ENCODE measurements at regions not wholly inside any gene's neighbourhood (a gene's known extent, or its start where the extent isn't known, plus 50 kb on each side); places are given as distances from the start of the nearest gene placed in this dataset.
"Not testable (repeated sequence)": the region's sequence is repeated elsewhere in the genome, so short reads cannot be mapped to it uniquely, and the experiment has no call there.

DNA sequence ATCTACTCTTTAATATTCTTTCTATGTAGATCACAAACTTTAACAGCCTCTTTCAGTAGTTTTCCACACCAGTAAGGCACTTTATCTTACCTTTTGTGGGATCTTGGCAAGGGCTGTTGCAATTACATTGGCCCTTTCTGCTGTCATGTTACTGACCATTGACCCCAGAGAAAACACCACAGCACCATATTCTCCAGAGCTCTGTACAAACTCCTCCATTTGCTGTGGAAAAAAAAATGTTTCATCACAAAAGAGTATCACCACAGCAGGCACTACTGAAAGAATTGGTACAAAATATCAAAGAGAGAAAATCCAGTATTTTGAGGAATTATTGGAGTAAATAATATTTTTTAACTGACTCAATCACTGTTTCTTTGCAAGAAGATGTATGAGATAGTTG, 62.3 kb upstream of the UGT2A3 start:
- H3K9me3 ChIP-seq; intact Hi-C loops (cut with DNase I, micrococcal nuclease); H3K36me3 ChIP-seq (ENCODE audit: low read depth); H3K4me3 ChIP-seq; DNase-seq; ATAC-seq; H3K4me1 ChIP-seq (ENCODE audit: low read depth): not testable (repeated sequence)

- H3K4me1 ChIP-seq (ENCODE audit: low read depth); H3K4me3 ChIP-seq; H3K36me3 ChIP-seq (ENCODE audit: low read depth); ATAC-seq; H3K9me3 ChIP-seq; DNase-seq; intact Hi-C loops (cut with DNase I, micrococcal nuclease): not testable (repeated sequence)
Measured at GRCh38 chr4:69017986-69018385, 66.4 kb upstream of the UGT2A3 start.

DNA sequence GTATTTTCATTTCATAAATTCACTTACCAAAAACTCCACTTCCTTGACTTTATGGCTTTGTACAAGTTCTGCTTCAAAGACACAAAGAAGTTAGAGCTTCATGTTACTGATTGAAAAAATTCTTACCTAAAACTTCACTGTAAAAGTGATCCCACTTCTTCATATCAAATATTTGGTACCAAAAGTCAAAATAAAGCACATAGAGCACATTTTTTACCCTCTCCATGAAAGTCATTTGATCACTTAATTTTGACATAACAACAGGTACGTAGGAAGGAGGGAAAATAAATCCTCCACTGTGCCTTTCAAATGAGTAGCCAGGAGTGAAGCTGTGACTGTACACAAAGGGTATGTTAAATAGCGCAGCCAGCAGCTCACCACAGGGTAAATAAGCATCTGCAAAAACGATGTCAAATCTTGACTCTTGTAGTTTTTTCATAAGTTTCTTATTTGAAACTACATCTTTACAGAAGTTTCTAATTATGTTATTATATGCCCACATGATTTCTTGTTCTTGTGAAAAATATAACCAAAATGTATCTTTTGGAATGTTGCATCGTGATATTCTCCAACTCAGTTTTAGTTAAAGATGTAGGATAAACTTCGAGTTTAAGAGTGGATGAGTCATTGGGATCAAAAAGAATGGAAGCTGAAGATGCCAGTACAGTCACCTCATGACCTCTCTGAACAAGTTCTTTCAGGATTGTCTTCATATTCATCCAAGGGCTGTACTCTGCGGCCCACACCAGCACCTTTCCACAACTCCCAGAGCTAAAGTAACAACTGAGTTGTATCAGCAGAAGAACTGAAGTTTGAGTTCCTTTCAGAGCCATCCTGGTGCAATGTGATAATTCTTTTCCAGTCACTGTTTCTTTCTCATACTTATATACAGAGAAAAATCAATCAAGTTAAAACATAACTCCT, 68.2 kb upstream of the UGT2A3 start:
- intact Hi-C loops (cut with DNase I, micrococcal nuclease); ATAC-seq: not testable (repeated sequence)
- DNase-seq, result peak in 1 of 3 donors; percentile 13

GRCh38 chr4:69020462-69020807, 68.8 kb upstream of the UGT2A3 start:
- DNase-seq; H3K4me1 ChIP-seq (ENCODE audit: low read depth); intact Hi-C loops (cut with DNase I, micrococcal nuclease); H3K9me3 ChIP-seq; H3K4me3 ChIP-seq; H3K36me3 ChIP-seq (ENCODE audit: low read depth): not testable (repeated sequence)
- ATAC-seq, result peak; percentile 76

More for the DNA sequence above, 68.2 kb upstream of the UGT2A3 start:
- H3K4me3 ChIP-seq; H3K4me1 ChIP-seq (ENCODE audit: low read depth); H3K36me3 ChIP-seq (ENCODE audit: low read depth); H3K9me3 ChIP-seq: not testable (repeated sequence)

DNA sequence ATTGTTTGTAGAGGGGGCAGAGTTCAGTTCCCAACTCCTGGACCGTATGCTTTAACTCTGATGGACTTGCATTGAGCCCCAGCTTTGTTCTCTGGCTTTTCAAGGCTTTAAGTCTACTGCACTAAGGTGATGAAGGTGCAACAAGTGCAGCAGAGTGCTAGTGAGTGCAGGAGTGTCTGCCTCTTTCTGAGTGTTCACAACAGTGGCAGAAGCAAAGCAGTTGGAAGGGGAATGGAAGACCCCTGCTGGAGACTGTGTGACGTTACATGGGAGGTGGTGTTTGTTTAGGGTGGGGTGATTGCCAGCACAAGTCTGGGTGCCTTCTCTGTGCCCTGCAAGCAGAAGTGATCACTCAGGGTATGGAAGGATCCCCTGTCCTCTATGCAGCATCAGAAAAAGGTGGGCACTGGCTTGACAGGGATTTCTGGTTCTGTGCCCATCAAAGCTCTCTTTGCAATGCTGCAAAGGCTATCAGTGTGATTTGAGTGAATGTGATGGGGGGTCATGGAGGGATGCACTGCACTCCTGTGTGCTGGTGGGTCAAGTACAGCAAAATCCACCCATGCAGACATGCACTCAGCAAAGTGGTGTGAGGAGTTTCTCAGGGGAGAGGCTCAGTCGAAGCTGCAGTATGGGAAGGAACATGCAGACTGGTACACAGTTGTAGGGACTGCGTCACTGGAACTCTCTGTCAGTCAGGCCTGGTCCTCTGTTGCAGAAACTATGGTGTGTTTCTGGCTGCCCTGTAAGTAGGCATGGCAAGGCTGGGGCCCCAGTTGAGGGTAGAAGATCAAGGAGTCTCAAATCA, 70.9 kb upstream of the UGT2B7 start:
- H3K4me1 ChIP-seq (ENCODE audit: low read depth), result peaks cover 3% of the 10 kb centered on the region
- H3K36me3 ChIP-seq (ENCODE audit: low read depth), result no peaks in the 10 kb centered on the region
- H3K9me3 ChIP-seq, result no peaks in the 10 kb centered on the region
- ATAC-seq (peak; percentile 90), DNase-seq (peak in 1 of 3 donors; percentile 21)
- intact Hi-C loops (cut with DNase I, micrococcal nuclease), result no loop called here
- H3K4me3 ChIP-seq, result no peak overlapping the region
- TF ChIP-seq, protein P1, sequence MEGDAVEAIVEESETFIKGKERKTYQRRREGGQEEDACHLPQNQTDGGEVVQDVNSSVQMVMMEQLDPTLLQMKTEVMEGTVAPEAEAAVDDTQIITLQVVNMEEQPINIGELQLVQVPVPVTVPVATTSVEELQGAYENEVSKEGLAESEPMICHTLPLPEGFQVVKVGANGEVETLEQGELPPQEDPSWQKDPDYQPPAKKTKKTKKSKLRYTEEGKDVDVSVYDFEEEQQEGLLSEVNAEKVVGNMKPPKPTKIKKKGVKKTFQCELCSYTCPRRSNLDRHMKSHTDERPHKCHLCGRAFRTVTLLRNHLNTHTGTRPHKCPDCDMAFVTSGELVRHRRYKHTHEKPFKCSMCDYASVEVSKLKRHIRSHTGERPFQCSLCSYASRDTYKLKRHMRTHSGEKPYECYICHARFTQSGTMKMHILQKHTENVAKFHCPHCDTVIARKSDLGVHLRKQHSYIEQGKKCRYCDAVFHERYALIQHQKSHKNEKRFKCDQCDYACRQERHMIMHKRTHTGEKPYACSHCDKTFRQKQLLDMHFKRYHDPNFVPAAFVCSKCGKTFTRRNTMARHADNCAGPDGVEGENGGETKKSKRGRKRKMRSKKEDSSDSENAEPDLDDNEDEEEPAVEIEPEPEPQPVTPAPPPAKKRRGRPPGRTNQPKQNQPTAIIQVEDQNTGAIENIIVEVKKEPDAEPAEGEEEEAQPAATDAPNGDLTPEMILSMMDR (IDR thresholded peaks at IDR 0.05), result no peak

DNA sequence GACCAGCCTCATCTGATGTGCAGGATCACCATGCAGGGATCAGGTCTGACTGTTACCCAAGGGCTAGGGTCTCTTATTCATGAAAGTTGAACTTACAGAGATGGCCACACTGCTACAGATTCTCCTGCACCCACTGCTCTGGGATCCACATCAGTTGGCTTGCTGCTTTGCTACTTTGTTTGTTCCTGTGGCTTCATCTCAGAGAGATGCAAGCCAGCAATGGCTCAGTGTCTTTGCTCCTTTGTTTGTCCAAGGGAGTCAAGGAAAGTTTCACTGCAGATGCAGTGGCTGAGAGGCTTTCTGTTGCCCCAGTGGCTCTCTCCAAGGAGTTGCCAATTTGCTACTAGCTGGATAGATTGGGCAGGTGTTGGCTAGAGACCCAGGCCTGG, 70.3 kb upstream of the UGT2B7 start:
- Histone ChIP-seq H3K36me3 (ENCODE audit: low read depth) (no peaks in the 10 kb centered on the region), H3K9me3 (no peaks in the 10 kb centered on the region), H3K4me3 (no peak overlapping the region), H3K4me1 (ENCODE audit: low read depth) (peaks cover 3% of the 10 kb centered on the region)
- TF ChIP-seq, protein P1 (IDR thresholded peaks at IDR 0.05), result no peak
- DNase-seq (no peak), ATAC-seq (no peak)
- intact Hi-C loops (cut with DNase I, micrococcal nuclease), result no loop called here

DNA sequence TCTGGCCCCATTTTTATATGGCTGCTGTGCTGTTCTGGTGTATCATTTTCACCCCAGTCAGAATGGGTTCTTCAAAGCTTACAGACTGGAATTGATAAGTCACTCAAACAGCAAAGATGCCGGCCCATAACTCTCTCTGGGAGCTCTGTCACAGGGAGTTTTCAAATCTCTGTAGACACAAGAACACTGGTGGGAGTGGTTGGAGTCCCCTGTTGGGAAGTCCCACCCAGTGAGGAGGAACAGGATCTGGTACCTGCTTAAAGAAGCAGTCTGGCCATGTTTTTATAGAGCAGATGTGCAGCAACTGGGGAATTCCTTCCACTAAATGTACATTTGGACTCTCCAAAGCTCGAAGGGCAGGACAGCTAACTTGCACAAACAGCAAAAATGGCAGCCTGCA, 69.3 kb upstream of the UGT2B7 start:
- intact Hi-C loops (cut with DNase I, micrococcal nuclease), result no loop called here
- DNase-seq (no peak), ATAC-seq (no peak)
- TF ChIP-seq, protein P1 (IDR thresholded peaks at IDR 0.05), result no peak
- Histone ChIP-seq H3K4me3 (no peak overlapping the region), H3K9me3 (no peaks in the 10 kb centered on the region), H3K36me3 (ENCODE audit: low read depth) (no peaks in the 10 kb centered on the region), H3K4me1 (ENCODE audit: low read depth) (peaks cover 3% of the 10 kb centered on the region)

Measured in mucosa of descending colon (tissue), 3 donors.